B cell (primary cell): ENCODE measurements at regions not wholly inside any gene's neighbourhood (a gene's known extent, or its start where the extent isn't known, plus 50 kb on each side); places are given as distances from the start of the nearest gene placed in this dataset.

Experiments
- EZH2 ChIP-seq: IDR thresholded peaks from 2 replicates; pipeline ENCODE4 v1.6.1; 2012; ENCODE audit warnings: borderline replicate concordance, low read depth, mild to moderate bottlenecking, moderate library complexity, low read length; ENCODE audit not compliant: insufficient read depth, poor library complexity, severe bottlenecking
- TF ChIP-seq, protein P1 (sequence below): fragments of 200-600 bp; IDR thresholded peaks from one replicate; pipeline ENCODE4 v1.8.0; 2022; ENCODE audit warnings: antibody characterized with exemption, mild to moderate bottlenecking

DNA sequence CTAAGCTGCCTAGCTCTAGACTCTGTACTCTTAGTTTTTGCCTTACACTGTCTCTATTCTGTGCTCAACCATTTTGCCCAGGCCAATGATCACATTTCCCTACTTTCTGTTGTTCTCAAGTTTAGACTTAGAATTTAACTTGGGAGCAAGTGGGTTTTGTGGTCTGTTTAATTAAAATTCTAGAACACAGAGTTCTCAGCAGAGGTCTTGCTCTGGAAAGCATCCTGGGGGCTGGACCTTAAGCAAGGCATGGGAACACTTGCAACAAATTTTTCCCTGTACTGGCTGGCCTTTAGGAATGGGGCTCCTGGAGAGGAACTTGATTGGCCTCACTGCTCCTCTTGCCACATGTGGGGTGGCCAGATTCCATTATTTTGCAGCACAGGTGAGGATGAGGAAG, 236.3 kb upstream of the LRTM1 start:
- TF ChIP-seq, protein P1, sequence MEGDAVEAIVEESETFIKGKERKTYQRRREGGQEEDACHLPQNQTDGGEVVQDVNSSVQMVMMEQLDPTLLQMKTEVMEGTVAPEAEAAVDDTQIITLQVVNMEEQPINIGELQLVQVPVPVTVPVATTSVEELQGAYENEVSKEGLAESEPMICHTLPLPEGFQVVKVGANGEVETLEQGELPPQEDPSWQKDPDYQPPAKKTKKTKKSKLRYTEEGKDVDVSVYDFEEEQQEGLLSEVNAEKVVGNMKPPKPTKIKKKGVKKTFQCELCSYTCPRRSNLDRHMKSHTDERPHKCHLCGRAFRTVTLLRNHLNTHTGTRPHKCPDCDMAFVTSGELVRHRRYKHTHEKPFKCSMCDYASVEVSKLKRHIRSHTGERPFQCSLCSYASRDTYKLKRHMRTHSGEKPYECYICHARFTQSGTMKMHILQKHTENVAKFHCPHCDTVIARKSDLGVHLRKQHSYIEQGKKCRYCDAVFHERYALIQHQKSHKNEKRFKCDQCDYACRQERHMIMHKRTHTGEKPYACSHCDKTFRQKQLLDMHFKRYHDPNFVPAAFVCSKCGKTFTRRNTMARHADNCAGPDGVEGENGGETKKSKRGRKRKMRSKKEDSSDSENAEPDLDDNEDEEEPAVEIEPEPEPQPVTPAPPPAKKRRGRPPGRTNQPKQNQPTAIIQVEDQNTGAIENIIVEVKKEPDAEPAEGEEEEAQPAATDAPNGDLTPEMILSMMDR = no peak
- no peak for TF ChIP-seq EZH2
